Right atrium auricular region (tissue), 2 donors: ENCODE measurements at regions not wholly inside any gene's neighbourhood (a gene's known extent, or its start where the extent isn't known, plus 50 kb on each side); places are given as distances from the start of the nearest gene placed in this dataset.

Source experiments
- DNase-seq: peaks from one replicate; pipeline ENCODE4 v3.0.0-alpha.2; 2019; ENCODE audit warnings: low spot score
- H3K27ac ChIP-seq, 2 donors: fragments of 200-600 bp; sonication (generic); 1 replicate in 1 of 2; 2 replicates in 1 of 2; pipeline ENCODE4 v1.5.1; 2016 to 2019
- H3K27me3 ChIP-seq, 2 donors: fragments of 200-600 bp; sonication (generic); one replicate each; pipeline versions ENCODE4 v1.5.1 to v1.6.0; 2017 to 2019
- H3K36me3 ChIP-seq: fragments of 200-600 bp; sonication (generic); one replicate; pipeline ENCODE4 v1.5.1; 2016
- H3K4me1 ChIP-seq, 2 donors: fragments of 200-600 bp; sonication (generic); one replicate each; pipeline versions ENCODE4 v1.5.1 to v1.6.0; 2017 to 2019
- H3K4me3 ChIP-seq, 2 donors: fragments of 200-600 bp; sonication (generic); 1 replicate in 1 of 2; 2 replicates in 1 of 2; pipeline ENCODE4 v1.5.1; 2017 to 2019; ENCODE audit warnings: mild to moderate bottlenecking in 1 of 2, moderate library complexity in 1 of 2
- H3K9me3 ChIP-seq, 2 donors: fragments of 200-600 bp; sonication (generic); one replicate each; pipeline ENCODE4 v1.5.1; 2019
- TF ChIP-seq, protein P1 (sequence below), 2 donors: fragments of 200-600 bp; sonication (generic); IDR thresholded peaks; one replicate each; pipeline ENCODE4 v1.5.1; 2019; ENCODE audit warnings: antibody characterized with exemption in 2 of 2

DNA sequence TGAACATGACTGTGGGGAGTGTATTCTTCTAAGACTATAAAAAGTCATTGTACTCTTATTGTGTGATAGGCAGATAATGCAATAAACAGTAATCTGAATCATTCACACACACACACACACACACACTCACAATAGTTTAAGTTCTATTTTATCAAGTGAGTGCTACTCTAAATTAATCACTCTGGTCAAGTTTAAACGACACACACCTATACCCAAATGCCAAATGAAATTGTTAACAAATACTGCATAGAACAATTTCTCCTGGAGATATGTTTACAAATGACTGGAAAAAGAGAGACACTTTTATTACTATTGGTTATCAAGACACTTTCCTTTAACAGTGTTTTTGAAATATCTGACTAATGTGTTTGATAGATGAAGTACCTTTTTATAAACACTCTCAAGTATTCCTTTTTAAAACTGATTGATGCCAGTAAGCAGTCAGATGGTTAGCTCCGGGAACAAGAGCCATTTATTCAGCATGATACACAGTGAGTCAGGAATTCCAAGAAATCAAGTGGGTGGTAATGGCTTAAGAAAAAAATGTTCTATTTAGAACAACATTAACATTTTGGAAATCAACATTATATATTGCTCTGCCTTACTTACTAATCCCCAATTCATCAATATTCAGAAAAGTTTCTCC lies 521.6 kb upstream of the ST8SIA4 start:
- TF ChIP-seq, protein P1, sequence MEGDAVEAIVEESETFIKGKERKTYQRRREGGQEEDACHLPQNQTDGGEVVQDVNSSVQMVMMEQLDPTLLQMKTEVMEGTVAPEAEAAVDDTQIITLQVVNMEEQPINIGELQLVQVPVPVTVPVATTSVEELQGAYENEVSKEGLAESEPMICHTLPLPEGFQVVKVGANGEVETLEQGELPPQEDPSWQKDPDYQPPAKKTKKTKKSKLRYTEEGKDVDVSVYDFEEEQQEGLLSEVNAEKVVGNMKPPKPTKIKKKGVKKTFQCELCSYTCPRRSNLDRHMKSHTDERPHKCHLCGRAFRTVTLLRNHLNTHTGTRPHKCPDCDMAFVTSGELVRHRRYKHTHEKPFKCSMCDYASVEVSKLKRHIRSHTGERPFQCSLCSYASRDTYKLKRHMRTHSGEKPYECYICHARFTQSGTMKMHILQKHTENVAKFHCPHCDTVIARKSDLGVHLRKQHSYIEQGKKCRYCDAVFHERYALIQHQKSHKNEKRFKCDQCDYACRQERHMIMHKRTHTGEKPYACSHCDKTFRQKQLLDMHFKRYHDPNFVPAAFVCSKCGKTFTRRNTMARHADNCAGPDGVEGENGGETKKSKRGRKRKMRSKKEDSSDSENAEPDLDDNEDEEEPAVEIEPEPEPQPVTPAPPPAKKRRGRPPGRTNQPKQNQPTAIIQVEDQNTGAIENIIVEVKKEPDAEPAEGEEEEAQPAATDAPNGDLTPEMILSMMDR (IDR thresholded peaks at IDR 0.05), result no peak
- Histone ChIP-seq H3K36me3 (no peaks in the 10 kb centered on the region), H3K4me1 (no peaks in the 10 kb centered on the region), H3K27me3 (no peaks in the 10 kb centered on the region), H3K27ac (no peak overlapping the region), H3K4me3 (no peak overlapping the region), H3K9me3 (no peaks in the 10 kb centered on the region)
- DNase-seq, result no peak

DNA sequence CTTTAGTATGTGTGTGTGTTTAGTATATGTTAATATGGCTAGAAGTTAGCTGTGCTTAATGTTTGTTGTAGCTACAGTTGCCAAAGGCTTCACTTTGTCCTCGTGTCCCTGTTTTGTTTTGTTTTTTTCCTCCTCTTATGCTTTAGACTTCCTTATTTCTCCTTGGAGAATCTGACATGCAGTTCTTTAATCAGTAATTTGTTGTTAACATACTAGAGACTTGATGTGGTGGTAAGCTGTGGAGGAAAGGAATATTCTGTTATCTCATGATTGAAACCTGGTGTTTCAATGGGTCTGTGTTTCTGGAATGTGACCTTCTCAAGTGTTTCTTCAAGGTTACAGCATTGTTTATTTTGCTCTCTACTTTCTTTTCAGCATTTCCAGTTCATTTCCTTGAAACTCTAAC lies 515.6 kb upstream of the ST8SIA4 start:
- Histone ChIP-seq H3K27ac (no peak overlapping the region), H3K4me1 (no peaks in the 10 kb centered on the region)

DNA sequence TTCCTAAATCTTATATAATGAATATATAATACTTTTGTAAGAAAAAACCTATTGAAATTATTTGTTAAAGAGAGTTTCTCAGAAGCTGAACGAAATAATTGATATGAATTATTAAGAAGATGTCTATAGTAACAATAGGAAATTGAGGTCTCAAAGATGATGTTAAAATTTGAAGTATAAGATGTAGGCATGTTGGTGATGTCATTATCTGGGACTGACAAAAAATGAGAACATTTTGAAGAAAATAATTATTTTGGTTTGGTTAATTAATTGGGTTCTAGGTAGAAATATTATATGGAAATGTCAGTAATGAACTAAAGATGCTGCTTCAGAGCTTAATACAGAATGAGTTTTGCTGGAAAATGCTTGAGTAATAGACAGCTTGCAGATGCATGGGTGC lies 501.4 kb upstream of the ST8SIA4 start:
- no peaks in the 10 kb centered on the region for H3K4me1 ChIP-seq
- TF ChIP-seq, protein P1 (IDR thresholded peaks at IDR 0.05), result no peak
- peaks cover 0 to 3% of the 10 kb centered on the region in 2 donors for H3K9me3 ChIP-seq
- no peak overlapping the region for H3K27ac ChIP-seq
- no peak for DNase-seq
- no peak overlapping the region for H3K4me3 ChIP-seq
- H3K36me3 ChIP-seq, result no peaks in the 10 kb centered on the region
- H3K27me3 ChIP-seq, result no peaks in the 10 kb centered on the region

More for the DNA sequence above, 515.6 kb upstream of the ST8SIA4 start:
- no peaks in the 10 kb centered on the region for H3K36me3 ChIP-seq
- no peak overlapping the region for H3K4me3 ChIP-seq
- no peak for DNase-seq
- TF ChIP-seq, protein P1 (IDR thresholded peaks at IDR 0.05), result no peak
- no peaks in the 10 kb centered on the region for H3K27me3 ChIP-seq
- no peaks in the 10 kb centered on the region for H3K9me3 ChIP-seq

DNA sequence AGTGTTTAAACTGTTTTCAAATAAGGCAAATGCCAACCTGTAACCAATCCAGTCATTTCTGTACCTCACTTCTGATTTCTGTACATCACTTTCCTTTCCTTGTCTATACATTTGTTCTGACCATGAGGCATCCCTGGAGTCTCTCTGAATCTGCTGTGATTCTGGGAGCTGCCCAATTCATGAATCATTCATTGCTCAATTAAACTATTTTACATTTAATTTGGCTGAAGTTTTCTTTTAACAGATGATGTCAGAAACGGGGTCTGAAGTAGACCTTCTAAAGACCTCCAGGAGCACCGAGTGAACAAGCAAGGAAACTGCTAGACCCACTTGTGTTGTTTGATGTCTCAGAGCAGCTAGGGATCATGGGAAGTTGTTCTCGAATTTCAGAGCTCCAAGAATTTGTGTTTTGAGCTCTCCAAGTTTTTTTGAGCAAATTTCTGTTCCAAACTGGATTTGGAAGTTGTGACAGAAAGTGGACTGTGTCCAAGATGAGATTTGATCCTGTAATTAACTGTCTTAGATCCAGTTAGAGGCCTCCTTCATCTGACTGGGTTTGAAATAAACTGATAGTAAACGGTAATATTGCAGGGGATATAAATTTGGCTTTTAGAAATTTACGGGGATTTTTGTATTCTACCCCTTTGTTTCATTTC lies 490.8 kb upstream of the ST8SIA4 start:
- Histone ChIP-seq H3K27me3 (no peaks in the 10 kb centered on the region), H3K4me3 (no peak overlapping the region), H3K36me3 (no peaks in the 10 kb centered on the region), H3K4me1 (no peaks in the 10 kb centered on the region), H3K9me3 (no peaks in the 10 kb centered on the region), H3K27ac (no peak overlapping the region)
- TF ChIP-seq, protein P1 (IDR thresholded peaks at IDR 0.05), result no peak
- DNase-seq, result no peak

DNA sequence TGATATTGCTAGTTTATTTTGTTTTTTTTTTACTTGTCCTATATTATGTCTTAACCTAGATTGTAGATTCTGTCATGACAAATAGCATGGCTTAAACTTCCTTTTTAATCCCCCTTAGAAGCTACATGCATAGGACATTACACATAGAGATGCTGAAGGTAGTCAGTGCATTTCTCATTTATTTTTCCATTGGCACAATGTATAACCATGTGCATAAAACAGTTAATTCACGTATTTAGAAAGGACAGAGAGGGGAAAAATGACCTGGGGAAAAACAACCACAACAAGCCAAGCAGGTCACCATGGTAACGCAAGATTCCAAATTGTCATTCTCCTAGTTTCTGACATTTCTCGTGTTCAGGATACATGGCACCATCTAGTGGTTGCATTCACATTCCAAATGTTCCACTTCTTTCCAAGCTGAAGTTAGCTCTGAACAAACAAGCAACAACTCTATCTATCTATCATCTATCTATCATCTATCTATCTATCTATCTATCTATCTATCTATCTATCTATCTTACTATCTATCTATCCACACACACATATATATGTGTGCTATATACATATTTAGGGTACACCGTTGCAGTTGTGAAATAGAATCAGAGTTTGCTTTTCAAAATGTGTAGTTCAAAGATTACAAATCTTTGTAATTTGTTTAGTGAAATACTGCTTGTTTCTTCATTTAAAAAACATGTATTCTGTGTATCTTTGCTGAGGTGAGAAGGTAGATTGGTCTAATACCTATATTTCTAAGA lies 487.2 kb upstream of the ST8SIA4 start:
- Histone ChIP-seq H3K4me1 (no peaks in the 10 kb centered on the region), H3K36me3 (no peaks in the 10 kb centered on the region), H3K27me3 (no peaks in the 10 kb centered on the region), H3K4me3 (no peak overlapping the region), H3K27ac (no peak overlapping the region), H3K9me3 (no peaks in the 10 kb centered on the region)
- no peak for DNase-seq
- TF ChIP-seq, protein P1 (IDR thresholded peaks at IDR 0.05), result peak; percentile 22 to 56
